NCI-H774 (cell line): ENCODE measurements at regions not wholly inside any gene's neighbourhood (a gene's known extent, or its start where the extent isn't known, plus 50 kb on each side); places are given as distances from the start of the nearest gene placed in this dataset.

Experiments
- DNase-seq: peaks from one replicate; lab custom pipeline; 2025; lab: John Stamatoyannopoulos, UW

- no peak for DNase-seq
These were observed 207.7 kb upstream of the ATP11B start for GRCh38 chr3:182585532-182586150.

DNA sequence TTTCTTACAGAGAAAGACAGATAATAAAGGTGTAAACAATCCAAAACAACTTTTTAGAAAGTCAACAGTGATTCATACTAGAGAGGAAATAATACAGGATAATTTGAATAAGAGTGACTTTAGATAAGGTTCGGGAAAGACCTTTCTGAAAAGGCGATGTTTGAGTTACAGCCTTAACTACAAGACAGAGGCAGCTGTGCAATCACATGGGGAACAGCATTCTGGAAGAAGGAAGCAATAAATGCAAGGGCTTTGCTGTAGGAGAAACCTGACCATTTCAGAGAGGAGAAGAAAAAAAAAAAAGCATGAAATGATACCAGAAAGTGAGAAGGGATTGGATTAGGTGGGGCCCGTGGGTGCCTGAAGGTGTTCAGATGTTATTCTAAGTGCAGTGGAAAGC is 200.6 kb upstream of the ATP11B start:
- peak; percentile 64 for DNase-seq

DNA sequence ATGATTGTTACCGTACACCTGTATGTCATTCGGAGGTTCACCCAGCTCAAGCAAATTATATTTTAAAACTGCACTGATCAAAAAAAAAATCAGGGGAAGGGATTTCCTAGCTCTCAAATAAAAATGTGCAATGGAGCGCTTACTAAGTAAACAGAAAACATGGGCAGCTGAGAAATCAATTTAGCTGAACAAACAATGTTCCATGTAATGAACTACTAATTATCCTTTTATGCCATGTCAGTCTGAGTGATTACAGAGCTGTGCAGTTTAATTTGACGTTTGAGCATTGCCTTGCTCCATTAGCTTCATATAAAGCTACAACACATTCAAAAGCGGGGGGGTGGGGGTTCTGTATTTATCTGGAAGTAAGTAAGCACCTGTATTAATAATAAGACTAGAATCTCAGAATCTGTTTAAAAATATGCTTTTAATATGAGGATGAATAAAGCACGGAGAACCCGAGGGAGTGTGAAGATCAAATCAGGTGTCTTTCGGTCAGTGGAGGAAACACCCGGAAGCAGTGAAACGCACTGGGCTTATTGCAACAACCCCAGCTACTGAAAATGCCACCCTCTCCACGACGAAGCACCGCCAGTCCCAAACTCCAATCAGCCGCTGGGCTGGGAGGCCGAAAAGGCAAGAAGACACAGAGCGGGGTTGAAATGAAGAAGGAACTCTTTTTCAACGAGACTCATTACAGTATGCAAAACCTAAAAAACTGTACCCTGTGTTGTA is 196.5 kb upstream of the ATP11B start:
- DNase-seq: peak; percentile 99

GRCh38 chr3:182597621-182598041 is 195.7 kb upstream of the ATP11B start:
- no peak for DNase-seq

DNA sequence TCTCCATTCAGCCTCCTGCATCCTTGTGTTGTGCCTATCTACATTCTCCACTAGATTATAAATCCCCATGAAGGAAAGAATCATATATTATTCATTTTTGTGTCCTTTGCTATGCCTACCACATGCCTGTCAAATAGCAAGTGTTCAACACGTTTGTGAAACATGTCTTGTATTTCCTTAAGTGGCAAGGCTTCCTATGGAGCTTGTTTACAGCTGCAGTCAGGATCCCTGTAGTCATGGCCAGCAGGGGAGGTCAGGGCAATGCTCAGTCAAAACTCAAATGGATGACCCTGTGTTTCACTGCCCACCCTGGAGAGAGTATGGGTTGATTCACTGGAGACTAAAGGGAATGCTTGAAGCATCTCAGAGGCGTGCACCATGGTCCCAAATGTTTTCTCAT is 191.7 kb upstream of the ATP11B start:
- no peak for DNase-seq

DNA sequence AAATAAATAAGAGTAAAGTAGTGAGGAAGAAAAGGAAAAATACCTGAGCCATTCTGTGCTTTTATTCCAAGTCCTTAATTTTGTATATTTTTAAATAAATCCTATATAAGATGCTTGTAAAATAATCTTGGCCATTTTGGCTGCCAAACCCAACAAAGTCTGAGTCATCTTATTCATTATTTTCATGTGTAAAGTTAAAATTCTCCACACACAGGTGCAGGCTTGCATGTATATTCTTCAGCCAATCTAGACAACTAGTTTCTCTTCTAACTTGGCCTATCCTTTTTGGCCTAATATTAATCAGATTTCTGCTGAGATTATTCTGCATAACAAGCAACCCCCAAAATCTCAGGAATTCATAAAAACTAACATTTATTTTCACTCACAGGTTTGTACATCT is 189.8 kb upstream of the ATP11B start:
- DNase-seq: no peak

GRCh38 chr3:182605882-182606611 is 187.3 kb upstream of the ATP11B start:
- DNase-seq: no peak

DNA sequence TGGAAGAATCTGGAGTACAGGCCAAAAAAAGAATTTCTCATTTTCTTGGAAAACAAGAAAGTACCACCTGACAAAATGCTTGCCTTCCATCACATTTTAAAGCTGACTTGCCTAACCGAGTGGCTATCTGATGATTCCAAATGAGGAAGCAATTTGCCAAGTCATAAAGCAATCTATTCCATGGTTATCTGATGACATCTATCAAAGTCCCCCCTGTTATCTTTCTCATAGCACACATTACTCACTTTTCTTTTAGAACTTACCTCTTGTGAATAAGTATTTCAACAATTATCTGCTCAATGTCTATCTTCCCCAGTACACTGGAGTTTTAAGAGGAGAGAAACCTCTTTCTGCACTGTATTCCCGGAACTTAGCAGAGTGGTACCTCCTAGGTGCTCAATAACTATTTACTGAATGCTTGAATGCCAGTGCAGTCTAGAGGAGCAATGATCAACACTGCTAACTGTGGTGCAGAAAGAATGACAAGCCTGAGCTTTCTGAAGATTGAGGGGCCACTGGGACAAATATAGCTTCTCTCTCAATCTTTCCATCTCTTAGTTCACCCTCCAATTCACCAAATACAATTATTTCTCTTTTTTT is 186.3 kb upstream of the ATP11B start:
- no peak for DNase-seq

- DNase-seq: no peak
These were observed 184.5 kb upstream of the ATP11B start for GRCh38 chr3:182608832-182609231.

DNA sequence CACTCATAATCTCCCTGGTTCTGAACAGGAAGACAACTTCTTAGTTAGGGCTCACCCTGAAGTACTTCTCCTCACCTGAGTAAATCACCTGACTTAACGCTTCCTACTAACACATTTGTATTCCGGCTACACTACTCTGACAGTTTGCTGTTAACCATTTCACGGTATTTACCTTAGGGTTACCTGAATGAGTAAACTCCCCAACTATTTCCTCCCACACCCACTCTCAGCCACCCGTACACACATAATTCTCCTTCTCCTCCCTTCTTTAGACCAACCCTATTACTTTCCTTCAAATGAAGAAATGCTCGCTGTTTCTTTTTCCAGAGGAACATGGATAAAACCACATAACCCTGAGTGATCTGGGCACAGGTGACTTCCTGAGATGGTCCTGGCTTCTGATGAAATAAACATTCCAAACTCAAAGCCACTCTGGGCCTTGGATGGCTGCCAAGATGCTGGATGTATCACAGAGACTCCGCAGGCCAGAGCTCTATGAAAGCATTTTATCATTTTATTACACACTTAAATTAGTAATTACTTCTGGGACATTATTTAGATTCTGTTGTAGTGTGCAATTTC is 183.6 kb upstream of the ATP11B start:
- DNase-seq: peak; percentile 69

GRCh38 chr3:182612332-182612731 is 181.0 kb upstream of the ATP11B start:
- DNase-seq: no peak

DNA sequence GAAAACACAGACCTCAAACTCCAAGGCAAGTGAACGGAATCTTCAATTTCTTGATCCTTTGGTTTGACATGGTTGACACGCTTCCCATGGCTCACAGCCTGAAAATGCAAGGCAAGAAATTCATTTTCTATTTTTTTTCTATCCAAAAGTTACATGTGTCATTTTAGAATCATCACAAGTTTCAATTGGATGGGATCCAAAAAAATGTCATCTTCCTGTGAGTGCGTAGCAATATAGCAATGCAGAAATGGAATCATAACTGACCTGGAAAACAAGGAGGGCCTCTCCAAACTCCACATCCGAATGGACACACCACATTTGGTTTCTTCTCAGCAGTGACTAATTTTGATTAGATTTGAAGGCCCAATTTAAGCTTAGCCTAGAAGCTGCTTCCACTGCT is 175.8 kb upstream of the ATP11B start:
- peak; percentile 47 for DNase-seq

DNA sequence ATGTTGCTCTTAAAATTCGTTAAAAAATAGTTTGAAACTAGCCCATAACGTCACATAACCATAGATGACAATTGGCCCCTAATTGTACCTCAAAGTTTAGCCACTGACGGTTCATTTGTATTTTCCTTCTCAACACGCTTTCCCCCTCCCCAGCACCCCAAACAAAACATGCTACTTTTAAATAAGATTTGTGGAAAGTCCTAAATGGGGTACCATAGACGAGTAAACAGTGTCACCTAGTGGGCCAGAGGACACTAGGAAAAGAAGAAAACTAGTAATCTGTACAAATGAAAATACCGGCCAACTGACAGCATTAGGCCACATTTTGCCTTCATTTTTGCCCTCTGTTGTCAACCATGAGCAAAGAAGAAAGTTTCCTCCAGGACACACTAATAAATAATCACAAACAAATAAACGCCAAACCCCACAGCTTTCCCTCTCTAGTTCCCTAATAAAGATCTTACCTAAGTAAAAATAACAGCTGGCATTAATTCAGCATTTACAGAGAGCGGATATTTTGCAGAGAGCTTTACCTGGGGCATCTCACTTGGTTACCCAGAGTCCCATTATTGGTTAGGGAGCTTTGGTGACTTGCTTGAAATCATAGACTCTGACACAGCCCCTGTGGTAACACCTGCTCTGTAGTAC is 175.1 kb upstream of the ATP11B start:
- peak; percentile 88 for DNase-seq

- peak; percentile 65 for DNase-seq
These were observed 174.2 kb upstream of the ATP11B start for GRCh38 chr3:182618981-182619591.

DNA sequence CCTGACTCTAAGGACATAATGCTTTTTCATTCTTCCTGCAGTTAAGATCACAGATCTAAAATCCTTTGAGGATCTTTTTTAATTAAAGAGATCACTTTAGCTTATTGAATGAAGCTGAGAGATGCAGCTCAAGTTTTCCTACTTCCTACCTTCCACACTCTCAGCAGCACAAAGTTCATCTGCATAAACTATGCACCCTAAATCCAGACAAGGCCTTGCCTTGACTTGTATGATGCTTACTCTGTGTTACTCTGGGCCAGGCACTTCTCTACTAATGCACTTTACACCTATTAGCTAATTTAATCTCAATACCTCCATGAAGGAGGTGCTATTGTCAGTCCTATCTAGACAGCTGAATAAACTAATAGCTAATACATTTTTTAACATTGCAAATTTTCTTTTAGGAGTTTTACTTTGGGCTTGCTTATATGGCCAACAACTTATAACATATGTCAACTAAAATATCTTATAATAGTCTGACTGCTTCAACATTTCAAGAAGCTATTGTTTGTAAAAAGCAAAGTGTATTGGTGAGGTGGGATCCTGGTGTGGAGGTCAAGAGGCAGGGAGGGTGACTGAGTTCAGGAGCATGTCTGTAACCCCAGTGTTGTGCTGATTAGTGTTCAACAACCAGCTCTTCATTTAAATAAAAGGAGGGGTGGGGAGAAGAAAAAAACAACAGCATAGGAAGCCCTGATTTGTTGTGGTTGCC is 172.4 kb upstream of the ATP11B start:
- DNase-seq: no peak

DNA sequence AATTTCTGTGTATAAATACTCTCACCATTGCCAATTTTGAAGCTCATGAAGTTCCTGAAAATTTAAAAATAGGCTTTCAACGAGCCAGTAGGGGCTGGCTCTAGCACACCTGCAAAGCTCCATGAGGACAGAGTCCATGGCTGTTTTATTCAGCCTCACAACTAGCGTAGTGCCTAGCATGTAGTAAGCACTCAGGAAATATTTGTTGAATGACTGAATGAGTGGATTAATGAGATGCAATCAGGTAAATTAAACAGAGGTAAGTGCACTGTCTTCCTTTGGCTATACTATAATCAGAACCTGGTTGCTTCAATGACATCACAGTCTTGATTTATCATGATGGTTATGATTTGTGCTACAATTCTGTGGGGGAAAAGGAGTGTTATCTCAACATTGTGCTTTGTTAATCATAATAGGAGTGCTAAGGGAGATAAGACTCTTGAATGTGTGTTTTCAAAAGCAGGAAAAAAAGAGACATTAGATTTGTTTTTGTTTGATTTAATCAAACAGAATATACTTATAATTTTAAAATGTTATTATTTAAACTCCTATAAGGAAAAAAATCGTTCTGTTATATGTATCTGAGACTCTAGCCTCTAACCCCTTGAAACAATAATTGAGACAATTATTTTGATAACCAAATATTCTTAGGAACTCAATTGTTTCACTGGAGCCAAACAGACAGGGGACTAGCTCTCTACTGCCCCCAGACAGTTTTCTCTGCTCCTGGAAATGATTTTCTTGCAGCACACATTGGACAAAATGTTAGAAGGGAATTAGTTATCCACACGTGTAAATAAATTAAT is 171.7 kb upstream of the ATP11B start:
- DNase-seq: peak; percentile 62

- DNase-seq: no peak
These were observed 171.1 kb upstream of the ATP11B start for GRCh38 chr3:182622241-182622545.

GRCh38 chr3:182626484-182627467 is 166.5 kb upstream of the ATP11B start:
- DNase-seq: no peak

DNA sequence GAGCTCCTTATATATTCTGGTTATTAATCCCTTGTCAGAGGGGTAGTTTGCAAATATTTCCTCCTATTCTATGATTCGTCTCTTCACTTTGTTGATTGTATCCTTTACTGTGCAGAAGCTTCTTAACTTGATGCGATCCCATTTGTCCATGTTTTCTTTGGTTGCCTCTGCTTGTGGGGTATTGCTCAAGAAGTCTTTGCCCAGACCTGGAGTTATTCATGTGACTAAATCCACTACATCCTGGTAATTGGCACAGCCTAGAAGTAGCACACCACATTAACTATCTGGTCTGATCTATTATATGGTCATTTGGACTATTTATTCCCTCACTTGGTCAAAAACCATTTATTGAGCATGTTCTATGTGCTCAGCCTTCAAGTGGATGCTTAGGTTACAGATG is 164.8 kb upstream of the ATP11B start:
- DNase-seq: no peak
